GM23338 (cell line): ENCODE measurements at regions not wholly inside any gene's neighbourhood (a gene's known extent, or its start where the extent isn't known, plus 50 kb on each side); places are given as distances from the start of the nearest gene placed in this dataset.

Source experiments
- ATAC-seq: fragments of 200-7000 bp; cut with Tn5 transposase; 3 replicates; pipeline ENCODE4 v1.9.1; 2020
- DNase-seq: peaks from one replicate; pipeline ENCODE4 v3.0.0-alpha.2; 2015; ENCODE audit warnings: low spot score
- H2AFZ ChIP-seq: fragments of 200-600 bp; sonication (generic); 2 replicates; pipeline ENCODE4 v1.8.0; 2016; ENCODE audit warnings: antibody characterized with exemption, mild to moderate bottlenecking, moderate library complexity
- H3F3A ChIP-seq: fragments of 200-600 bp; sonication (generic); replicated peaks from 2 replicates; pipeline ENCODE4 v1.8.0; 2017; ENCODE audit warnings: antibody characterized with exemption, mixed run types, low read depth
- H3K27ac ChIP-seq: fragments of 200-600 bp; sonication (generic); 2 replicates; pipeline ENCODE4 v1.6.1; 2016; ENCODE audit warnings: low read depth
- H3K27me3 ChIP-seq: fragments of 200-600 bp; sonication (generic); 2 replicates; pipeline ENCODE4 v1.8.0; 2016; ENCODE audit warnings: mild to moderate bottlenecking, mixed run types, moderate library complexity; ENCODE audit not compliant: insufficient read depth
- H3K36me3 ChIP-seq: fragments of 200-600 bp; sonication (generic); 2 replicates; pipeline ENCODE4 v1.8.0; 2016; ENCODE audit warnings: mild to moderate bottlenecking; ENCODE audit not compliant: insufficient read depth
- H3K4me1 ChIP-seq: fragments of 200-600 bp; sonication (generic); 2 replicates; pipeline ENCODE4 v1.8.0; 2016; ENCODE audit warnings: mild to moderate bottlenecking, moderate library complexity; ENCODE audit not compliant: insufficient read depth
- H3K4me2 ChIP-seq: fragments of 200-600 bp; sonication (generic); 2 replicates; pipeline ENCODE4 v1.7.1; 2017; ENCODE audit warnings: mixed run types
- H3K4me3 ChIP-seq: fragments of 200-600 bp; sonication (generic); 2 replicates; pipeline ENCODE4 v1.6.1; 2016; ENCODE audit warnings: mixed run types
- H3K79me2 ChIP-seq: fragments of 200-600 bp; sonication (generic); replicated peaks from 2 replicates; pipeline ENCODE4 v1.8.0; 2017; ENCODE audit warnings: mild to moderate bottlenecking; ENCODE audit not compliant: insufficient read depth
- H3K9me2 ChIP-seq: fragments of 200-600 bp; sonication (generic); 2 replicates; pipeline ENCODE4 v1.8.0; 2017; ENCODE audit not compliant: insufficient read depth
- H4K20me1 ChIP-seq: fragments of 200-600 bp; sonication (generic); replicated peaks from 2 replicates; pipeline ENCODE4 v1.8.0; 2017; ENCODE audit warnings: mild to moderate bottlenecking; ENCODE audit not compliant: insufficient read depth
- H3K27ac Mint-ChIP-seq: 2 replicates; pipeline ENCODE4 v1.8.0; 2020; ENCODE audit warnings: inconsistent platforms, mild to moderate bottlenecking, moderate library complexity, mixed read lengths
- H3K27me3 Mint-ChIP-seq: 3 replicates; pipeline ENCODE4 v1.8.0; 2022; ENCODE audit warnings: low read depth, mild to moderate bottlenecking, moderate library complexity, mixed read lengths, inconsistent platforms; ENCODE audit not compliant: insufficient read depth, poor library complexity
- H3K36me3 Mint-ChIP-seq: 3 replicates; pipeline ENCODE4 v1.8.0; 2021; ENCODE audit warnings: low read depth, mild to moderate bottlenecking, inconsistent platforms, moderate library complexity, mixed read lengths
- H3K4me1 Mint-ChIP-seq: 3 replicates; pipeline ENCODE4 v1.8.0; 2020; ENCODE audit warnings: mild to moderate bottlenecking, inconsistent platforms, mixed read lengths
- H3K4me3 Mint-ChIP-seq: 3 replicates; pipeline ENCODE4 v1.8.0; 2021; ENCODE audit warnings: moderate library complexity, mild to moderate bottlenecking, inconsistent platforms, mixed read lengths
- H3K9me3 Mint-ChIP-seq: 3 replicates; pipeline ENCODE4 v1.8.0; 2020; ENCODE audit warnings: moderate library complexity, mild to moderate bottlenecking, inconsistent platforms, mixed read lengths
- CREB1 ChIP-seq: fragments of 250-450 bp; sonication (Bioruptor Pico); IDR thresholded peaks from 2 replicates; pipeline ENCODE4 v1.5.0; 2020; ENCODE audit warnings: low read depth, mild to moderate bottlenecking, moderate library complexity
- EZH2 ChIP-seq: fragments of 200-600 bp; sonication (generic); IDR thresholded peaks from one replicate; pipeline ENCODE4 v1.8.0; 2017; ENCODE audit warnings: antibody characterized with exemption, mild to moderate bottlenecking, low read depth; ENCODE audit not compliant: unreplicated experiment
- NANOG ChIP-seq: IDR thresholded peaks from 2 replicates; pipeline ENCODE4 v1.6.1; 2016; ENCODE audit warnings: antibody characterized with exemption, borderline replicate concordance
- POLR2AphosphoS5 ChIP-seq: IDR thresholded peaks from 2 replicates; pipeline ENCODE4 v1.6.1; 2016; ENCODE audit warnings: antibody characterized with exemption, low read depth
- STAT1 ChIP-seq: IDR thresholded peaks from one replicate; pipeline ENCODE4 v1.6.1; 2016; ENCODE audit warnings: antibody characterized with exemption; ENCODE audit not compliant: unreplicated experiment
- ZNF114 ChIP-seq: fragments of 250-450 bp; sonication (Bioruptor Pico); IDR thresholded peaks from 2 replicates; pipeline ENCODE4 v1.5.0; 2020; ENCODE audit warnings: mild to moderate bottlenecking, moderate library complexity
- TF ChIP-seq, protein P1 (sequence below): IDR thresholded peaks from one replicate; pipeline ENCODE4 v1.6.1; 2018; ENCODE audit warnings: antibody characterized with exemption; ENCODE audit not compliant: unreplicated experiment
- TF ChIP-seq, protein P2 (sequence below): fragments of 250-450 bp; sonication (Bioruptor Pico); IDR thresholded peaks from 2 replicates; pipeline ENCODE4 v1.5.0; 2020; ENCODE audit warnings: mild to moderate bottlenecking, moderate library complexity

DNA sequence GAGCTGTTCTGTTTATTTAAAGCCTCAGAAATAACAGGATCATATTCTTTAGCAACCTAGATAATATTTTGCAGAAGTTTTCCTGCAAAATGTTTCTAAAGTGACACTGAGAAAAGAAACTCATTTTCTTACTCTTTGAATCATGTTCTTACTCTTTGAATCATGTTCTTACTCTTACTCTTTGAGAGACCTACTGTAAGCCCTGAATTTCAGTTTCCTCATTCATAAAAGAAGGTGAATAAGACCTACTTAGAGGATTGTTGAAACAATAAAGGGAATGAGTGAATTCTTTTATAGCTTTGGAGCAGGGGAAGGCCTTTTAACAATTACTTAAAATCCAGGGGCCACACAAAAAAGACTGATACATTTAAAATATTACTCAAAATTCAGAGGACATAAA lies 221.7 kb upstream of the CMC1 start:
- H3K27ac Mint-ChIP-seq, result no peak overlapping the region

More for the DNA sequence above, 221.7 kb upstream of the CMC1 start:
- TF ChIP-seq STAT1 (no peak), NANOG (no peak), POLR2AphosphoS5 (no peak), EZH2 (no peak), CREB1 (CRISPR knock-in tag) (no peak), ZNF114 (CRISPR knock-in tag) (no peak)
- TF ChIP-seq, protein P1, sequence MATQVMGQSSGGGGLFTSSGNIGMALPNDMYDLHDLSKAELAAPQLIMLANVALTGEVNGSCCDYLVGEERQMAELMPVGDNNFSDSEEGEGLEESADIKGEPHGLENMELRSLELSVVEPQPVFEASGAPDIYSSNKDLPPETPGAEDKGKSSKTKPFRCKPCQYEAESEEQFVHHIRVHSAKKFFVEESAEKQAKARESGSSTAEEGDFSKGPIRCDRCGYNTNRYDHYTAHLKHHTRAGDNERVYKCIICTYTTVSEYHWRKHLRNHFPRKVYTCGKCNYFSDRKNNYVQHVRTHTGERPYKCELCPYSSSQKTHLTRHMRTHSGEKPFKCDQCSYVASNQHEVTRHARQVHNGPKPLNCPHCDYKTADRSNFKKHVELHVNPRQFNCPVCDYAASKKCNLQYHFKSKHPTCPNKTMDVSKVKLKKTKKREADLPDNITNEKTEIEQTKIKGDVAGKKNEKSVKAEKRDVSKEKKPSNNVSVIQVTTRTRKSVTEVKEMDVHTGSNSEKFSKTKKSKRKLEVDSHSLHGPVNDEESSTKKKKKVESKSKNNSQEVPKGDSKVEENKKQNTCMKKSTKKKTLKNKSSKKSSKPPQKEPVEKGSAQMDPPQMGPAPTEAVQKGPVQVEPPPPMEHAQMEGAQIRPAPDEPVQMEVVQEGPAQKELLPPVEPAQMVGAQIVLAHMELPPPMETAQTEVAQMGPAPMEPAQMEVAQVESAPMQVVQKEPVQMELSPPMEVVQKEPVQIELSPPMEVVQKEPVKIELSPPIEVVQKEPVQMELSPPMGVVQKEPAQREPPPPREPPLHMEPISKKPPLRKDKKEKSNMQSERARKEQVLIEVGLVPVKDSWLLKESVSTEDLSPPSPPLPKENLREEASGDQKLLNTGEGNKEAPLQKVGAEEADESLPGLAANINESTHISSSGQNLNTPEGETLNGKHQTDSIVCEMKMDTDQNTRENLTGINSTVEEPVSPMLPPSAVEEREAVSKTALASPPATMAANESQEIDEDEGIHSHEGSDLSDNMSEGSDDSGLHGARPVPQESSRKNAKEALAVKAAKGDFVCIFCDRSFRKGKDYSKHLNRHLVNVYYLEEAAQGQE, result no peak
- TF ChIP-seq, protein P2, sequence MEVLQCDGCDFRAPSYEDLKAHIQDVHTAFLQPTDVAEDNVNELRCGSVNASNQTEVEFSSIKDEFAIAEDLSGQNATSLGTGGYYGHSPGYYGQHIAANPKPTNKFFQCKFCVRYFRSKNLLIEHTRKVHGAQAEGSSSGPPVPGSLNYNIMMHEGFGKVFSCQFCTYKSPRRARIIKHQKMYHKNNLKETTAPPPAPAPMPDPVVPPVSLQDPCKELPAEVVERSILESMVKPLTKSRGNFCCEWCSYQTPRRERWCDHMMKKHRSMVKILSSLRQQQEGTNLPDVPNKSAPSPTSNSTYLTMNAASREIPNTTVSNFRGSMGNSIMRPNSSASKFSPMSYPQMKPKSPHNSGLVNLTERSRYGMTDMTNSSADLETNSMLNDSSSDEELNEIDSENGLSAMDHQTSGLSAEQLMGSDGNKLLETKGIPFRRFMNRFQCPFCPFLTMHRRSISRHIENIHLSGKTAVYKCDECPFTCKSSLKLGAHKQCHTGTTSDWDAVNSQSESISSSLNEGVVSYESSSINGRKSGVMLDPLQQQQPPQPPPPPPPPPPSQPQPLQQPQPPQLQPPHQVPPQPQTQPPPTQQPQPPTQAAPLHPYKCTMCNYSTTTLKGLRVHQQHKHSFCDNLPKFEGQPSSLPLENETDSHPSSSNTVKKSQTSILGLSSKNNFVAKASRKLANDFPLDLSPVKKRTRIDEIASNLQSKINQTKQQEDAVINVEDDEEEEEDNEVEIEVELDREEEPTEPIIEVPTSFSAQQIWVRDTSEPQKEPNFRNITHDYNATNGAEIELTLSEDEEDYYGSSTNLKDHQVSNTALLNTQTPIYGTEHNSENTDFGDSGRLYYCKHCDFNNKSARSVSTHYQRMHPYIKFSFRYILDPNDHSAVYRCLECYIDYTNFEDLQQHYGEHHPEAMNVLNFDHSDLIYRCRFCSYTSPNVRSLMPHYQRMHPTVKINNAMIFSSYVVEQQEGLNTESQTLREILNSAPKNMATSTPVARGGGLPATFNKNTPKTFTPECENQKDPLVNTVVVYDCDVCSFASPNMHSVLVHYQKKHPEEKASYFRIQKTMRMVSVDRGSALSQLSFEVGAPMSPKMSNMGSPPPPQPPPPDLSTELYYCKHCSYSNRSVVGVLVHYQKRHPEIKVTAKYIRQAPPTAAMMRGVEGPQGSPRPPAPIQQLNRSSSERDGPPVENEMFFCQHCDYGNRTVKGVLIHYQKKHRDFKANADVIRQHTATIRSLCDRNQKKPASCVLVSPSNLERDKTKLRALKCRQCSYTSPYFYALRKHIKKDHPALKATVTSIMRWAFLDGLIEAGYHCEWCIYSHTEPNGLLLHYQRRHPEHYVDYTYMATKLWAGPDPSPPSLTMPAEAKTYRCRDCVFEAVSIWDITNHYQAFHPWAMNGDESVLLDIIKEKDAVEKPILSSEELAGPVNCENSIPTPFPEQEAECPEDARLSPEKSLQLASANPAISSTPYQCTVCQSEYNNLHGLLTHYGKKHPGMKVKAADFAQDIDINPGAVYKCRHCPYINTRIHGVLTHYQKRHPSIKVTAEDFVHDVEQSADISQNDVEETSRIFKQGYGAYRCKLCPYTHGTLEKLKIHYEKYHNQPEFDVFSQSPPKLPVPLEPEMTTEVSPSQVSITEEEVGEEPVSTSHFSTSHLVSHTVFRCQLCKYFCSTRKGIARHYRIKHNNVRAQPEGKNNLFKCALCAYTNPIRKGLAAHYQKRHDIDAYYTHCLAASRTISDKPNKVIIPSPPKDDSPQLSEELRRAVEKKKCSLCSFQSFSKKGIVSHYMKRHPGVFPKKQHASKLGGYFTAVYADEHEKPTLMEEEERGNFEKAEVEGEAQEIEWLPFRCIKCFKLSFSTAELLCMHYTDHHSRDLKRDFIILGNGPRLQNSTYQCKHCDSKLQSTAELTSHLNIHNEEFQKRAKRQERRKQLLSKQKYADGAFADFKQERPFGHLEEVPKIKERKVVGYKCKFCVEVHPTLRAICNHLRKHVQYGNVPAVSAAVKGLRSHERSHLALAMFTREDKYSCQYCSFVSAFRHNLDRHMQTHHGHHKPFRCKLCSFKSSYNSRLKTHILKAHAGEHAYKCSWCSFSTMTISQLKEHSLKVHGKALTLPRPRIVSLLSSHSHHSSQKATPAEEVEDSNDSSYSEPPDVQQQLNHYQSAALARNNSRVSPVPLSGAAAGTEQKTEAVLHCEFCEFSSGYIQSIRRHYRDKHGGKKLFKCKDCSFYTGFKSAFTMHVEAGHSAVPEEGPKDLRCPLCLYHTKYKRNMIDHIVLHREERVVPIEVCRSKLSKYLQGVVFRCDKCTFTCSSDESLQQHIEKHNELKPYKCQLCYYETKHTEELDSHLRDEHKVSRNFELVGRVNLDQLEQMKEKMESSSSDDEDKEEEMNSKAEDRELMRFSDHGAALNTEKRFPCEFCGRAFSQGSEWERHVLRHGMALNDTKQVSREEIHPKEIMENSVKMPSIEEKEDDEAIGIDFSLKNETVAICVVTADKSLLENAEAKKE (CRISPR knock-in tag), result no peak
- Histone ChIP-seq H3K9me2 (0 out of 2 replicates have a peak, but pooled peaks cover 3% of the 10 kb centered on the region), H3K27me3 (no peaks in the 10 kb centered on the region), H3F3A (no peaks in the 10 kb centered on the region), H3K27ac (no peak overlapping the region), H3K4me3 (no peak overlapping the region), H3K4me1 (no peaks in the 10 kb centered on the region), H3K79me2 (no peaks in the 10 kb centered on the region), H4K20me1 (no peaks in the 10 kb centered on the region), H3K36me3 (peaks cover 5% of the 10 kb centered on the region; the same call in 1 of the 2 replicates), H2AFZ (no peak overlapping the region), H3K4me2 (no peak overlapping the region)
- no peak overlapping the region for H3K4me3 Mint-ChIP-seq
- H3K9me3 Mint-ChIP-seq, result peaks cover 15% of the 10 kb centered on the region
- H3K4me1 Mint-ChIP-seq, result no peaks in the 10 kb centered on the region
- peaks cover 8% of the 10 kb centered on the region for H3K27me3 Mint-ChIP-seq
- peaks cover 10% of the 10 kb centered on the region; the same call in 2 of the 3 replicates for H3K36me3 Mint-ChIP-seq
- ATAC-seq, result no peak
- no peak for DNase-seq
